ENCODE measurements at regions not wholly inside any gene's neighbourhood (a gene's known extent, or its start where the extent isn't known, plus 50 kb on each side); places are given as distances from the start of the nearest gene placed in this dataset.

DNA sequence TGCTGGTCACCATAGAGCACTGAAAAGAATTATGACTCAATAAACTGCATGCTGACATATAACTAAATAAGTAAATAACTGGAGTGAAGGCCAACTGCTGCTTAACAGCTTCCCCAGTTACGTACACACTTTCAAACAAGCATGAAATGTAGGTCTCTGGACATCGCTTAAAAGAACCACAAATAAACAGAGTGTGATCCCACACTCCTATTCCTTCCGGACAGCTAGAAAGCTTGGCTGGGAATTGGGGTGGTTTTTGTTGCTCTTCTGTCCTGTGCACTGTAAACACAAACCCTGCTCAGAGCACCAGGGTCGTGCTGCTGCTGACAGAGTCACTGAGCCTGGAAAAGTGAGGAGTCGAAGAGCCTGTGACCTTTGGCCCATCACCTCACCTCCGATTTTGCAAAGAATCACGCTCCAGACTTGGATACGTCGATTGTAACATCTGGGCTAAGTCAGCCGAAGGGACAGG, 162.7 kb upstream of the NT5C1B start:
- TF ChIP-seq, protein P1, sequence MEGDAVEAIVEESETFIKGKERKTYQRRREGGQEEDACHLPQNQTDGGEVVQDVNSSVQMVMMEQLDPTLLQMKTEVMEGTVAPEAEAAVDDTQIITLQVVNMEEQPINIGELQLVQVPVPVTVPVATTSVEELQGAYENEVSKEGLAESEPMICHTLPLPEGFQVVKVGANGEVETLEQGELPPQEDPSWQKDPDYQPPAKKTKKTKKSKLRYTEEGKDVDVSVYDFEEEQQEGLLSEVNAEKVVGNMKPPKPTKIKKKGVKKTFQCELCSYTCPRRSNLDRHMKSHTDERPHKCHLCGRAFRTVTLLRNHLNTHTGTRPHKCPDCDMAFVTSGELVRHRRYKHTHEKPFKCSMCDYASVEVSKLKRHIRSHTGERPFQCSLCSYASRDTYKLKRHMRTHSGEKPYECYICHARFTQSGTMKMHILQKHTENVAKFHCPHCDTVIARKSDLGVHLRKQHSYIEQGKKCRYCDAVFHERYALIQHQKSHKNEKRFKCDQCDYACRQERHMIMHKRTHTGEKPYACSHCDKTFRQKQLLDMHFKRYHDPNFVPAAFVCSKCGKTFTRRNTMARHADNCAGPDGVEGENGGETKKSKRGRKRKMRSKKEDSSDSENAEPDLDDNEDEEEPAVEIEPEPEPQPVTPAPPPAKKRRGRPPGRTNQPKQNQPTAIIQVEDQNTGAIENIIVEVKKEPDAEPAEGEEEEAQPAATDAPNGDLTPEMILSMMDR (IDR thresholded peaks at IDR 0.05; ENCODE audit: insufficient read depth, low read length) = no peak
- TF ChIP-seq, protein P2, sequence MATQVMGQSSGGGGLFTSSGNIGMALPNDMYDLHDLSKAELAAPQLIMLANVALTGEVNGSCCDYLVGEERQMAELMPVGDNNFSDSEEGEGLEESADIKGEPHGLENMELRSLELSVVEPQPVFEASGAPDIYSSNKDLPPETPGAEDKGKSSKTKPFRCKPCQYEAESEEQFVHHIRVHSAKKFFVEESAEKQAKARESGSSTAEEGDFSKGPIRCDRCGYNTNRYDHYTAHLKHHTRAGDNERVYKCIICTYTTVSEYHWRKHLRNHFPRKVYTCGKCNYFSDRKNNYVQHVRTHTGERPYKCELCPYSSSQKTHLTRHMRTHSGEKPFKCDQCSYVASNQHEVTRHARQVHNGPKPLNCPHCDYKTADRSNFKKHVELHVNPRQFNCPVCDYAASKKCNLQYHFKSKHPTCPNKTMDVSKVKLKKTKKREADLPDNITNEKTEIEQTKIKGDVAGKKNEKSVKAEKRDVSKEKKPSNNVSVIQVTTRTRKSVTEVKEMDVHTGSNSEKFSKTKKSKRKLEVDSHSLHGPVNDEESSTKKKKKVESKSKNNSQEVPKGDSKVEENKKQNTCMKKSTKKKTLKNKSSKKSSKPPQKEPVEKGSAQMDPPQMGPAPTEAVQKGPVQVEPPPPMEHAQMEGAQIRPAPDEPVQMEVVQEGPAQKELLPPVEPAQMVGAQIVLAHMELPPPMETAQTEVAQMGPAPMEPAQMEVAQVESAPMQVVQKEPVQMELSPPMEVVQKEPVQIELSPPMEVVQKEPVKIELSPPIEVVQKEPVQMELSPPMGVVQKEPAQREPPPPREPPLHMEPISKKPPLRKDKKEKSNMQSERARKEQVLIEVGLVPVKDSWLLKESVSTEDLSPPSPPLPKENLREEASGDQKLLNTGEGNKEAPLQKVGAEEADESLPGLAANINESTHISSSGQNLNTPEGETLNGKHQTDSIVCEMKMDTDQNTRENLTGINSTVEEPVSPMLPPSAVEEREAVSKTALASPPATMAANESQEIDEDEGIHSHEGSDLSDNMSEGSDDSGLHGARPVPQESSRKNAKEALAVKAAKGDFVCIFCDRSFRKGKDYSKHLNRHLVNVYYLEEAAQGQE (IDR thresholded peaks at IDR 0.05; ENCODE audit: insufficient replicate concordance, low read depth) = no peak
- TF ChIP-seq POLR2AphosphoS5 (IDR thresholded peaks at IDR 0.05; ENCODE audit: low read depth) = no peak
